Sigmoid colon (tissue), 6 donors: ENCODE measurements at regions not wholly inside any gene's neighbourhood (a gene's known extent, or its start where the extent isn't known, plus 50 kb on each side); places are given as distances from the start of the nearest gene placed in this dataset.
"Not testable (repeated sequence)": the region's sequence is repeated elsewhere in the genome, so short reads cannot be mapped to it uniquely, and the experiment has no call there.

Experiments used
- DNase-seq: peaks from one replicate; pipeline ENCODE4 v3.0.0-alpha.2; 2019
- H3K27ac ChIP-seq, 4 donors: fragments of 200-600 bp; sonication (generic); one replicate each; pipeline ENCODE4 v1.5.1; 2016 to 2019; ENCODE audit warnings: mild to moderate bottlenecking in 1 of 4
- H3K27me3 ChIP-seq, 3 donors: fragments of 200-600 bp; sonication (generic); one replicate each; pipeline ENCODE4 v1.5.1; 2019; ENCODE audit warnings: mild to moderate bottlenecking in 1 of 3
- H3K36me3 ChIP-seq, 4 donors: fragments of 200-600 bp; sonication (generic); one replicate each; pipeline ENCODE4 v1.5.1; 2016 to 2019
- H3K4me1 ChIP-seq, 4 donors: fragments of 200-600 bp; sonication (generic); one replicate each; pipeline ENCODE4 v1.5.1; 2017 to 2019
- H3K4me3 ChIP-seq, 4 donors: fragments of 200-600 bp; sonication (generic); one replicate each; pipeline ENCODE4 v1.5.1; 2017 to 2019; ENCODE audit warnings: mild to moderate bottlenecking in 2 of 4, moderate library complexity in 1 of 4
- H3K9me3 ChIP-seq, 4 donors: fragments of 200-600 bp in 3 of 4; sonication (generic) in 3 of 4; one replicate each; pipeline versions ENCODE4 v1.5.1 to v1.6.1; 2013 to 2019
- EP300 ChIP-seq, 4 donors: sonication (generic); formaldehyde crosslinking; IDR thresholded peaks; one replicate each; pipeline ENCODE4 v1.6.1; 2017; ENCODE audit warnings: antibody characterized with exemption in 4 of 4
- POLR2A ChIP-seq, 2 donors: fragments of 450-650 bp; IDR thresholded peaks; one replicate each; pipeline ENCODE4 v1.6.1; 2016; ENCODE audit warnings: antibody characterized with exemption in 2 of 2, mild to moderate bottlenecking in 2 of 2, moderate library complexity in 2 of 2
- POLR2AphosphoS5 ChIP-seq, 4 donors: sonication (generic); formaldehyde crosslinking; IDR thresholded peaks; one replicate each; pipeline ENCODE4 v1.6.1; 2017; ENCODE audit warnings: antibody characterized with exemption in 4 of 4
- WGBS, 2 donors: extraction: QIAGEN DNeasy Blood & Tissue Kit; methylation state at CpG; one replicate each; pipeline ENCODE4 v1.1.7; 2013; 5-methylcytosine and 5-hydroxymethylcytosine counted together
- intact Hi-C: fragments of 100-400 bp; cut with DNase I; formaldehyde crosslinking; loops from one replicate; pipeline ENCODE4 v1.15.1; 2023
- TF ChIP-seq, protein P1 (sequence below), 4 experiments: fragments of 450-650 bp in 3 of 4; fragments of 200-600 bp in 1 of 4; IDR thresholded peaks; one replicate each; pipeline ENCODE4 v1.5.1; 2016 to 2019; ENCODE audit warnings: antibody characterized with exemption in 4 of 4, mild to moderate bottlenecking in 3 of 4, moderate library complexity in 2 of 4
- donor health status: healthy with polysubstance abuse.
- donor health status: healthy.

DNA sequence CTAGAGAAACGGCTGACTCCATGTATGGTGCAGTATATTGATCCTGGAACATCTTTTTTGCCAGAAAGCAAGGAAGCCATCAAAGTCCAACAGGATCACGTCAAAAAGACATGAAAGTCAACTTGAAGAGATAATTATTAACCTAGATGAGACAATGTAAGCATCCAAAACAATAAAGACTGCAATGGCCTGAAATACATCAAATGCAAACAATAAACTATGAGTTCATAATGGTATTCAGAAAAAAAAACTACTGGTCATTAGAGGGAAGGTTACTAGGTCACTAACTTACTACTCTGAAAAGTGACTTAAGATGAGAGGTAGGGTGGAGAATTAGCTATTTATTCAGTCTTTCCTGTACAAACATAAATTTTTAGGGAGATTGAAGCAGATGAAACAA lies 75.3 kb upstream of the OR4F16 start:
- DNase-seq, H3K36me3 ChIP-seq, H3K27me3 ChIP-seq, intact Hi-C loops, H3K4me1 ChIP-seq, H3K27ac ChIP-seq, H3K4me3 ChIP-seq, H3K9me3 ChIP-seq: not testable (repeated sequence)
- WGBS, 2 donors, result no CpG with 5 or more reads among the region's 2 CpGs

DNA sequence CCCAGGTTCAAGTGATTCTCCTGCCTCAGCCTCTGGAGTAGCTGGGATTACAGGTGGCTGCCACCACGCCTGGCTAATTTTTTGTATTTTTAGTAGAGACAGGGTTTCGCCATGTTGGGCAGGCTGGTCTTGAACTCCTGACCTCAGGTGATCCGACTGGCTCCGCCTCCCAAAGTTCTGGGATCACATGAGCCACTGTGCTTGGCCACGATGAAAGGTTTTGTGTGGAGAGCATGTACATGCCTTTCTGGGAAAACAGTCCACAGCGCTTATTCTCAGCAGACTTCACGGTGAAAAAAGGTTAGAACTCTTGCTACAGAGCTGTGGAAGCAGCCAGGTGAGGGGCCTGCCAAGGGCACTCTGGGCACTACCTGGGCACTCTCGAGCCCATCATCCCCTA lies 85.0 kb upstream of the OR4F16 start:
- DNase-seq, H3K27ac ChIP-seq, H3K4me3 ChIP-seq, H3K4me1 ChIP-seq, H3K27me3 ChIP-seq, H3K36me3 ChIP-seq, H3K9me3 ChIP-seq: not testable (repeated sequence)
- WGBS, 2 donors, result 98% methylated on average over 5 to 6 of the region's 8 CpGs
- intact Hi-C loops, result loop anchor here (10.0 kb wide), 1 partner anchor 53 kb away; no protein-coding TSS in a partner anchor

DNA sequence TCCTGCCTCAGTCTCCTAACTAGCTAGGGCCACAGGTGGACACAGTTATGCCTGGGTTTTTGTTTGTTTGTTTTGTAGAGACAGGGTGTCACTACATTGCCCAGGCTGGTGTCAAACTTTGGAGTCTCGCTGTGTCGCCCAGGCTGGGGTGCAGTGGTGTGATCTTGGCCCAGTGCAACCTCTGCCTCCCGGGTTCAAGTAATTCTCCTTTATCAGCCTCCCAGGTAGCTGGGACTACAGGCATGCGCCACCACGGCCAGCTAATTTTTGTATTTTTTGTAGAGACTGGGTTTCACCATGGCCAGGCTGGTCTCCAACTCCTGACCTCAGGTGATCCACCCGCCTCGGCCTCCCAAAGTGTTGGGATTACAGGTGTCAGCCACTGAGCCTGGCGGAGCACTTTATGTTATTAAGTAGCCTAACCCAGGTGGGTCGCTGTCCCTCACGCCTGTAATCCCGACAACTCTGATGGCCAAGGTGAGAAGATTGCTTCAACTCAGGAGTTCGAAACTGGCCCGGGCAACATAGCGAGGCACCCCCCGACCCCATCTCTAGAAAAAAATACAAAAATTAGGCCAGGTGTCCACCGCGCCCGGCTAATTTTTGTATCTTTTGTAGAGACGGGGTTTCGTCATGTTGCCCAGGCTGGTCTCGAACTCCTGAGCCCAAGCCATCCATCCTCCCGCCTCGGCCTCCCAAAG lies 91.2 kb upstream of the OR4F16 start:
- H3K27ac ChIP-seq, result peak overlapping the region; percentile 80 to 88 (median 84)
- H3K4me3 ChIP-seq, result peak overlapping the region; percentile 43 to 64 (median 62)
- not testable (repeated sequence) for H3K4me1 ChIP-seq, H3K9me3 ChIP-seq, H3K27me3 ChIP-seq, H3K36me3 ChIP-seq
- DNase-seq, result peak; percentile 64
- intact Hi-C loops, result loop anchor here (10.0 kb wide), 1 partner anchor 47 kb away; no protein-coding TSS in a partner anchor
- 84 to 92% methylated on average over 21 of the region's 23 CpGs for WGBS, 2 donors

DNA sequence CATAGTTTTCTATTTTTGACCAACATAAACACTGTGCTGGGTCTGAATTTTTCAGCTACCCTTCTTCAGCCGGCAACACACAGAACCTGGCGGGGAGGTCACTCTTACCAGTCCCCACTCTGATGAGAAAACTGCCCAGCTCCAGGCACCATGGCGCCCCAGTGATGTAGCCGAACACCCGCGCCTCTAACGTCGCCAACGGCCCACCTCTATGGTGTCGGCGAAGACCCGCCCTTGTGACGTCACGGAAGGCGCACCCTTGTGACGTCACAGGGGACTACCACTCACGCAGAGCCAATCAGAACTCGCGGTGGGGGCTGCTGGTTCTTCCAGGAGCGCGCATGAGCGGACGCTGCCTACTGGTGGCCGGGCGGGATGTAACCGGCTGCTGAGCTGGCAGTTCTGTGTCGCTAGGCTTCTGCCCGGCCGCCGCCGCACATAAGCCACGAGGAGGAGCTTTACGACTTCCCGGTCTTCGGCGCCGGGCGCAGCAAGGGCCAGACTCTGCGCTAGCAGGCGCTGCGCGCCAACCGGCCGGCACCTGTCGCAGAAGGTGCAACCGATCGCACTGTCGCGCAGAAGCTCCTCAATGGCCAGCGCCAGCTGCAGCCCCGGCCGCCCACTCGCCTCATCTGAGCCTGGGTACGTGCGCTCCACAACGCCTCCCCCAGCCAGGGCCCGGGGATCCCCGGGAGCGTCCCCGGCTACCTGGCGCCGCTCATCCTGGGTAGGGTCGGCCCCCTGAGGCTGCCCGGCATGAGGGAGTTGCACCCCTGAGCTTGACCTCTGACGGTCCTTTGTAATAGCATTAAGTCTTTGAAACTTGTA lies 92.2 kb upstream of the OR4F16 start:
- not testable (repeated sequence) for H3K9me3 ChIP-seq, H3K36me3 ChIP-seq, H3K27me3 ChIP-seq, H3K4me1 ChIP-seq
- H3K4me3 ChIP-seq, result peak overlapping the region; percentile 43 to 64 (median 62)
- TF ChIP-seq POLR2A (IDR thresholded peaks at IDR 0.05) (peak; percentile 89 to 93), POLR2AphosphoS5 (IDR thresholded peaks at IDR 0.05) (peak; percentile 97 to 98 (median 98)), EP300 (IDR thresholded peaks at IDR 0.05) (peak in 1 of 4 donors; percentile 64)
- TF ChIP-seq, protein P1, sequence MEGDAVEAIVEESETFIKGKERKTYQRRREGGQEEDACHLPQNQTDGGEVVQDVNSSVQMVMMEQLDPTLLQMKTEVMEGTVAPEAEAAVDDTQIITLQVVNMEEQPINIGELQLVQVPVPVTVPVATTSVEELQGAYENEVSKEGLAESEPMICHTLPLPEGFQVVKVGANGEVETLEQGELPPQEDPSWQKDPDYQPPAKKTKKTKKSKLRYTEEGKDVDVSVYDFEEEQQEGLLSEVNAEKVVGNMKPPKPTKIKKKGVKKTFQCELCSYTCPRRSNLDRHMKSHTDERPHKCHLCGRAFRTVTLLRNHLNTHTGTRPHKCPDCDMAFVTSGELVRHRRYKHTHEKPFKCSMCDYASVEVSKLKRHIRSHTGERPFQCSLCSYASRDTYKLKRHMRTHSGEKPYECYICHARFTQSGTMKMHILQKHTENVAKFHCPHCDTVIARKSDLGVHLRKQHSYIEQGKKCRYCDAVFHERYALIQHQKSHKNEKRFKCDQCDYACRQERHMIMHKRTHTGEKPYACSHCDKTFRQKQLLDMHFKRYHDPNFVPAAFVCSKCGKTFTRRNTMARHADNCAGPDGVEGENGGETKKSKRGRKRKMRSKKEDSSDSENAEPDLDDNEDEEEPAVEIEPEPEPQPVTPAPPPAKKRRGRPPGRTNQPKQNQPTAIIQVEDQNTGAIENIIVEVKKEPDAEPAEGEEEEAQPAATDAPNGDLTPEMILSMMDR (IDR thresholded peaks at IDR 0.05), result peak in 2 of 4 experiments; percentile 21 to 26
- intact Hi-C loops, result loop anchor here (10.0 kb wide), 1 partner anchor 46 kb away; no protein-coding TSS in a partner anchor
- 0% methylated on average over 65 of the region's 65 CpGs for WGBS, 2 donors
- peak; percentile 100 for DNase-seq
- H3K27ac ChIP-seq, result peak overlapping the region; percentile 80 to 88 (median 84)

DNA sequence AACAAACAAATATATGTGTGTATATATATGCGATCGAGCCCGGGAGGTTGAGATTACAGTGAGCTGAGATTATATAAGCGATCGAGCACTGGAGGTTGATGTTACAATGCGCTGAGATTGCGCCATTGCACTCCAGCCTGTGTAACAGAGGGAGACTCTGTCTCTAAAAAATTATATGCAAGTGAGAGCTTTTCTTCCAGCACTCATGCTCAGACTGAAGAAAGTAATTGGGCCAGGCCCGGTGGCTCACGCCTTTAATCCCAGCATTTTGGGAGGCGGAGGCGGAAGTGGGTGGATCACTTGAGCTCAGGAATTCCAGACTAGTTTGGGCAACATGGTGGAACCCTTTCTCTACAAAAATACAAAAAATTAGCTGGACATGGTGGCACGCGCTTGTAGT lies 93.2 kb upstream of the OR4F16 start:
- WGBS, 2 donors, result 25 to 53% methylated on average over 13 of the region's 13 CpGs
- H3K36me3 ChIP-seq, H3K9me3 ChIP-seq, H3K4me1 ChIP-seq, H3K4me3 ChIP-seq, H3K27ac ChIP-seq, H3K27me3 ChIP-seq: not testable (repeated sequence)
- peak; percentile 66 for DNase-seq
- intact Hi-C loops, result loop anchor here (10.0 kb wide), 1 partner anchor 45 kb away; no protein-coding TSS in a partner anchor

DNA sequence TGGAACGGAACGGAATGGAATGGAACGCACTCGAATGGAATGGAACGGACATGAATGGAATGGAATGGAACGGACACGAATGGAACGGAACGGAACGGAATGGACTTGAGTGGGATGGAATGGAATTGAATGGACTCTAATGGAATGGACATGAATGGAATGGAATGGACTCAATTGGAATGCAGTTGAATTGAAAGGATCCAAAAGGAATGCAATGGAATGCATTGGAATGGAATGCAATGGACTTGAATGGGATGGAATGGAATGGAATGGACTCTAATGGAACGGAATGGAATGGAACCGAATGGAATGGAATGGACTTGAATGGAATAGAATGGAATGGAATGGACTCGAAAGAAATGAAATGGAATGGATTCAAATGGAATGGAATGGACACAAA lies 102.4 kb upstream of the OR4F16 start:
- no peaks in the 10 kb centered on the region for H3K4me1 ChIP-seq

DNA sequence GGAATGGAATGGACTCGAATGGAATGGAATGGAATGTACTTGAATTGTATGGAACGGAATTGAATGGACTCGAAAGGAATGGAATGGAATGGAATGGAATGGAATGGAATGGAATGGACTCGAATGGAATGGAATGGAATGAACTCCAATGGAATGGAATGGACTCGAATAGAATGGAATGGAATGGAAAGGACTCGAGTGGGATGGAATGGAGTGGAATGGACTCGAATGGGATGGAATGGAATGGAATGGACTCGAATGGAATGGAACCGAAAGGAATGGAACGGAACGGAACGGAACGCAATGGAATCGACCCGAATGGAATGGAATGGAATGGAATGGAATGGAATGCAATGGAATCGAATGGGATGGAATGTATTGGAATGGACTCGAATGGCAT lies 103.2 kb upstream of the OR4F16 start:
- H3K36me3 ChIP-seq, H3K27ac ChIP-seq, intact Hi-C loops, H3K27me3 ChIP-seq, H3K4me3 ChIP-seq, DNase-seq, H3K4me1 ChIP-seq, H3K9me3 ChIP-seq: not testable (repeated sequence)
- WGBS, 2 donors, result 97 to 98% methylated on average over 17 of the region's 17 CpGs

More for the DNA sequence above, 102.4 kb upstream of the OR4F16 start:
- TF ChIP-seq EP300 (IDR thresholded peaks at IDR 0.05) (no peak), POLR2A (IDR thresholded peaks at IDR 0.05) (no peak), POLR2AphosphoS5 (IDR thresholded peaks at IDR 0.05) (no peak)
- TF ChIP-seq, protein P1 (IDR thresholded peaks at IDR 0.05), result no peak
- Histone ChIP-seq H3K27ac (no peak overlapping the region), H3K9me3 (no peaks in the 10 kb centered on the region), H3K27me3 (no peaks in the 10 kb centered on the region), H3K4me3 (no peak overlapping the region), H3K36me3 (no peaks in the 10 kb centered on the region)
- DNase-seq, result no peak
- 97% methylated on average over 13 of the region's 13 CpGs for WGBS, 2 donors
- intact Hi-C loops, result no loop called here

DNA sequence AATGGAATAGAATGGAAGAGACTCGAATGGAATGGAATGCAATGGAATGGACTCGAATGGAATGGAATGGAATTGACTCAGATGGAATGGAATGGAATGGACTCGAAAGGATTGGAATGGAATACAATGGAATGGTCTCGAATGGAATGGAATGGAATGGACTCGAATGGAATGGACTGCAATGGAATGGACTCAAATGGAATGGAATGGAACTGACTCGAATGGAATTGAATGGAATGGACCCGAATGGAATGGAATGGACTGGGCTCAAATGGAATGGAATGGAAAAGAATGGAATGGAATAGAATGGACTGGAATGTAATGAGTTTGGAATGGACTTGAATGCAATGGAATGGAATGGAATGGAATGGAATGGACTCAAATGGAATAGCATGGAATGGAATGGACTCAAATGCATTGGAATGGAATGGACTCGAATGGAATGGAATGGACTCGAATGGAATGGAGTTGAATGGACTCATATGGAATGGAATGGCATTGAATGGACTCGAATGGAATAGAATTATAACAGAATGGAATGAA lies 104.0 kb upstream of the OR4F16 start:
- H3K27me3 ChIP-seq, H3K4me1 ChIP-seq, H3K4me3 ChIP-seq, H3K9me3 ChIP-seq, intact Hi-C loops, H3K36me3 ChIP-seq, DNase-seq, H3K27ac ChIP-seq: not testable (repeated sequence)
- WGBS, 2 donors, result 91 to 97% methylated on average over 10 of the region's 10 CpGs

DNA sequence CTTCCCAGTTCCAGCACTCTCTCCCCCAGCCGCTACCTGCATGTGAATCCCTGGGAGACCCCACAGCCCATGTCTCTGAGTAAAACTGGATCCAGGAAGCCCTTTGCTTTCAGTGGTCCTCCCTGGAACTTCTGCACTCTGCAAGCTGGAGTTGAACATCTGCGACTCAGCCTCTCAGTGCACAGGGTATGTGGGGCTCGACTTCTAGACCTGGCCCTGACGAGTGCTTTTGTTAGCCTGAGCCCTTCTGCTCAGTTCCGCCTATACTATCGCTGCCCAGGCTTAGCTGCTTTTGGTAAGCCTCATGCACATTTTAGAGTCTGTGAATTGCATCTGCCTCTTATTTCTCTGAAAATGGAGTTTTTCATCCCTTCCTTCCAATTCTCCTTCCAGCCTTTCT lies 107.9 kb upstream of the OR4F16 start:
- intact Hi-C loops, DNase-seq, H3K27me3 ChIP-seq, H3K4me3 ChIP-seq, H3K9me3 ChIP-seq, H3K27ac ChIP-seq, H3K4me1 ChIP-seq, H3K36me3 ChIP-seq: not testable (repeated sequence)
- 97% methylated on average over 6 of the region's 6 CpGs for WGBS, 2 donors
